AG08396 (cell line): ENCODE measurements at regions not wholly inside any gene's neighbourhood (a gene's known extent, or its start where the extent isn't known, plus 50 kb on each side); places are given as distances from the start of the nearest gene placed in this dataset.

Experiments used
- DNase-seq: peaks from one replicate; pipeline ENCODE4 v3.0.0; 2012; ENCODE audit warnings: low spot score, mixed read lengths

GRCh38 chr11:96614101-96614500 is 224.3 kb downstream of the JRKL start:
- DNase-seq = no peak

GRCh38 chr11:96614846-96615245 is 225.0 kb downstream of the JRKL start:
- DNase-seq = no peak

GRCh38 chr11:96620464-96621044 is 230.7 kb downstream of the JRKL start:
- no peak for DNase-seq

GRCh38 chr11:96621161-96621560 is 231.3 kb downstream of the JRKL start:
- DNase-seq = no peak

GRCh38 chr11:96622026-96622634 is 232.3 kb downstream of the JRKL start:
- no peak for DNase-seq

- no peak for DNase-seq
These were observed 234.3 kb downstream of the JRKL start for GRCh38 chr11:96624126-96624525.

- DNase-seq = no peak
These were observed 237.6 kb downstream of the JRKL start for GRCh38 chr11:96627376-96627775.

GRCh38 chr11:96635655-96636054 is 245.8 kb downstream of the JRKL start:
- no peak for DNase-seq

- DNase-seq = no peak
These were observed 251.4 kb downstream of the JRKL start for GRCh38 chr11:96641261-96641660.

GRCh38 chr11:96642583-96642982 is 252.8 kb downstream of the JRKL start:
- no peak for DNase-seq

GRCh38 chr11:96643173-96643572 is 253.4 kb downstream of the JRKL start:
- DNase-seq = no peak

- no peak for DNase-seq
These were observed 257.8 kb downstream of the JRKL start for GRCh38 chr11:96647621-96648020.

GRCh38 chr11:96648991-96649390 is 259.2 kb downstream of the JRKL start:
- no peak for DNase-seq

GRCh38 chr11:96652516-96652915 is 262.7 kb downstream of the JRKL start:
- DNase-seq = no peak

GRCh38 chr11:96655474-96655873 is 265.7 kb downstream of the JRKL start:
- DNase-seq = no peak

- DNase-seq = no peak
These were observed 268.6 kb downstream of the JRKL start for GRCh38 chr11:96658436-96658835.

- no peak for DNase-seq
These were observed 274.3 kb downstream of the JRKL start for GRCh38 chr11:96664110-96664509.

GRCh38 chr11:96680211-96681018 is 290.6 kb downstream of the JRKL start:
- DNase-seq = no peak

GRCh38 chr11:96681019-96681716 is 291.4 kb downstream of the JRKL start:
- no peak for DNase-seq

GRCh38 chr11:96694338-96694737 is 304.5 kb downstream of the JRKL start:
- DNase-seq = no peak

GRCh38 chr11:96696731-96697130 is 306.9 kb downstream of the JRKL start:
- no peak for DNase-seq

- DNase-seq = no peak
These were observed 307.7 kb downstream of the JRKL start for GRCh38 chr11:96697466-96697865.

- DNase-seq = peak; percentile 3
These were observed 315.0 kb downstream of the JRKL start for GRCh38 chr11:96704847-96705246.
